ENCODE measurements at regions not wholly inside any gene's neighbourhood (a gene's known extent, or its start where the extent isn't known, plus 50 kb on each side); places are given as distances from the start of the nearest gene placed in this dataset.

- TF ChIP-seq CTCF (IDR thresholded peaks at IDR 0.05; ENCODE audit: poor library complexity) (no peak), EZH2 (IDR thresholded peaks at IDR 0.05; ENCODE audit: borderline replicate concordance) (no peak)
Measured at GRCh38 chr14:86510491-86510890, 980.5 kb downstream of the FLRT2 start.

Data from hepatocyte (in vitro differentiated cells).